ENCODE measurements at regions not wholly inside any gene's neighbourhood (a gene's known extent, or its start where the extent isn't known, plus 50 kb on each side); places are given as distances from the start of the nearest gene placed in this dataset.
"Not testable (repeated sequence)": the region's sequence is repeated elsewhere in the genome, so short reads cannot be mapped to it uniquely, and the experiment has no call there.

DNA sequence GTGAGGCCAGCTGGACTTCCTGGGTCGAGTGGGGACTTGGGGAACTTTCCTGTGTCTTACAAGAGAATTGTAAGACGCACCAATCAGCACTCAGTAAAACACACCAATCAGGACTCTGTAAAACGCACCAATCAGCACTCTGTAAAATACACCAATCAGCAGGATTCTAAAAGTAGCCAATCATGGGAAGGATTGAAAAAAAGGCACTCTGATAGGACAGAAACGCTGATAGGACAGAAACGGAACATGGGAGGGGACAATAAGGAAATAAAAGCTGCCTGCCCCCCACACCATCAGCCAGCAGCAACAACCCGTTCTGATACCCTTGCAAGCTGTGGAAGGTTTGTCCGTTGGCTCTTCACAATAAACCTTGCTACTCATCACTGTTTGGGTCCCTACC, 73.1 kb upstream of the SGCG start:
- Histone ChIP-seq H3K9me3 (no peaks in the 10 kb centered on the region), H3K27ac (ENCODE audit: low read depth in 2 of 2, low read length in 1 of 2) (no peak overlapping the region), H3K79me2 (ENCODE audit: insufficient read depth) (no peaks in the 10 kb centered on the region), H3K9me2 (no peaks in the 10 kb centered on the region), H2AFZ (ENCODE audit: low read depth) (no peak overlapping the region), H3K4me2 (no peak overlapping the region), H4K20me1 (ENCODE audit: insufficient read depth) (no peaks in the 10 kb centered on the region), H3K27me3 (ENCODE audit: insufficient read depth) (no peaks in the 10 kb centered on the region; the same call in 1 of the 2 replicates), H3F3A (replicated peaks; ENCODE audit: insufficient read depth) (no peaks in the 10 kb centered on the region), H3K9ac (no peak overlapping the region), H3K36me3 (replicated peaks in 1 of 2; ENCODE audit: control insufficient read depth in 1 of 2, insufficient read depth in 2 of 2, low read length in 1 of 2) (no peaks in the 10 kb centered on the region), H3K4me3 (ENCODE audit: low read depth in 2 of 2, low read length in 1 of 2) (no peak overlapping the region), H3K4me1 (ENCODE audit: control insufficient read depth in 1 of 2, insufficient read depth in 2 of 2, low read depth in 1 of 2, low read length in 1 of 2) (no peaks in the 10 kb centered on the region)
- WGBS (ENCODE audit: low lambda C conversion rate): 28% methylated on average over 7 of the region's 7 CpGs
- POLR2A ChIA-PET: no interaction called here
- no peak for DNase-seq
- CTCF ChIA-PET: interaction anchor here (1.4 kb wide), 1 partner anchor 47 kb away, joined by 3 read pairs; no protein-coding TSS in a partner anchor
- TF ChIP-seq, protein P1, sequence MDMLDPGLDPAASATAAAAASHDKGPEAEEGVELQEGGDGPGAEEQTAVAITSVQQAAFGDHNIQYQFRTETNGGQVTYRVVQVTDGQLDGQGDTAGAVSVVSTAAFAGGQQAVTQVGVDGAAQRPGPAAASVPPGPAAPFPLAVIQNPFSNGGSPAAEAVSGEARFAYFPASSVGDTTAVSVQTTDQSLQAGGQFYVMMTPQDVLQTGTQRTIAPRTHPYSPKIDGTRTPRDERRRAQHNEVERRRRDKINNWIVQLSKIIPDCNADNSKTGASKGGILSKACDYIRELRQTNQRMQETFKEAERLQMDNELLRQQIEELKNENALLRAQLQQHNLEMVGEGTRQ (IDR thresholded peaks at IDR 0.05; ENCODE audit: borderline replicate concordance, low read depth, low read length): no peak
- TF ChIP-seq RFX5 (IDR thresholded peaks at IDR 0.05; ENCODE audit: low read length) (no peak), RXRA (IDR thresholded peaks at IDR 0.05; ENCODE audit: borderline replicate concordance, low read depth) (no peak), POLR2AphosphoS5 (IDR thresholded peaks at IDR 0.05; ENCODE audit: low read depth, low read length) (no peak), NFIC (IDR thresholded peaks at IDR 0.05; ENCODE audit: borderline replicate concordance) (no peak), GATA2 (CRISPR knock-in tag; IDR thresholded peaks at IDR 0.05) (no peak), NRF1 (IDR thresholded peaks at IDR 0.05; ENCODE audit: low read depth, low read length) (no peak)
- TF ChIP-seq, protein P2, sequence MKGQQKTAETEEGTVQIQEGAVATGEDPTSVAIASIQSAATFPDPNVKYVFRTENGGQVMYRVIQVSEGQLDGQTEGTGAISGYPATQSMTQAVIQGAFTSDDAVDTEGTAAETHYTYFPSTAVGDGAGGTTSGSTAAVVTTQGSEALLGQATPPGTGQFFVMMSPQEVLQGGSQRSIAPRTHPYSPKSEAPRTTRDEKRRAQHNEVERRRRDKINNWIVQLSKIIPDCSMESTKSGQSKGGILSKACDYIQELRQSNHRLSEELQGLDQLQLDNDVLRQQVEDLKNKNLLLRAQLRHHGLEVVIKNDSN (IDR thresholded peaks at IDR 0.05; ENCODE audit: borderline replicate concordance, low read depth): no peak
- TF ChIP-seq, protein P3, sequence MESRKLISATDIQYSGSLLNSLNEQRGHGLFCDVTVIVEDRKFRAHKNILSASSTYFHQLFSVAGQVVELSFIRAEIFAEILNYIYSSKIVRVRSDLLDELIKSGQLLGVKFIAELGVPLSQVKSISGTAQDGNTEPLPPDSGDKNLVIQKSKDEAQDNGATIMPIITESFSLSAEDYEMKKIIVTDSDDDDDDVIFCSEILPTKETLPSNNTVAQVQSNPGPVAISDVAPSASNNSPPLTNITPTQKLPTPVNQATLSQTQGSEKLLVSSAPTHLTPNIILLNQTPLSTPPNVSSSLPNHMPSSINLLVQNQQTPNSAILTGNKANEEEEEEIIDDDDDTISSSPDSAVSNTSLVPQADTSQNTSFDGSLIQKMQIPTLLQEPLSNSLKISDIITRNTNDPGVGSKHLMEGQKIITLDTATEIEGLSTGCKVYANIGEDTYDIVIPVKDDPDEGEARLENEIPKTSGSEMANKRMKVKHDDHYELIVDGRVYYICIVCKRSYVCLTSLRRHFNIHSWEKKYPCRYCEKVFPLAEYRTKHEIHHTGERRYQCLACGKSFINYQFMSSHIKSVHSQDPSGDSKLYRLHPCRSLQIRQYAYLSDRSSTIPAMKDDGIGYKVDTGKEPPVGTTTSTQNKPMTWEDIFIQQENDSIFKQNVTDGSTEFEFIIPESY (IDR thresholded peaks at IDR 0.05; ENCODE audit: borderline replicate concordance, low read depth): no peak

DNA sequence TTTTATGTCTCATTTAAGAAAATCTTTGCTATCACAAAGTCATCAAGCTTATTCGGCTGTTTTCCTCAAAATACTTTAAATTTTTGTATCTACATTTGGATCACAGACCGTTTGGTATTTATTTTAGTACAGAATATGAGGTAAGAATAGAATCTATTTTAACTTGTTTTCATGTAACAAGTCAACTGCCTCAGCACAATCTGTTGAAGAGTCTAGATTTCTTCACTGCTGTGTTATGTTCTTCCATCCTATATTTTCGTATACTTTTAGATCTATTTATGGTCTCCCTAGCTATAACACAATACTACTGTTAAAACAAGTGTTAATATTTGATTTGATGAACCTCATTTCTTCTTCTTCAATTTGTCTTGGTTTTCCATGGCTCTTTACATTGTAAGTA, 61.6 kb upstream of the SGCG start:
- no peak overlapping the region for H3K9ac ChIP-seq
- H3F3A ChIP-seq (replicated peaks; ENCODE audit: insufficient read depth): no peaks in the 10 kb centered on the region
- ChIA-PET POLR2A (no interaction called here), CTCF (no interaction called here)
- no peaks in the 10 kb centered on the region for H3K79me2 ChIP-seq (ENCODE audit: insufficient read depth)
- 15% methylated on average over 3 of the region's 3 CpGs for WGBS (ENCODE audit: low lambda C conversion rate)
- no peaks in the 10 kb centered on the region for H3K4me1 ChIP-seq (ENCODE audit: control insufficient read depth in 1 of 2, insufficient read depth in 2 of 2, low read depth in 1 of 2, low read length in 1 of 2)
- H3K36me3 ChIP-seq (replicated peaks in 1 of 2; ENCODE audit: control insufficient read depth in 1 of 2, insufficient read depth in 2 of 2, low read length in 1 of 2): no peaks in the 10 kb centered on the region
- H3K27me3 ChIP-seq (ENCODE audit: insufficient read depth): no peaks in the 10 kb centered on the region; the same call in 1 of the 2 replicates
- H4K20me1 ChIP-seq (ENCODE audit: insufficient read depth): no peaks in the 10 kb centered on the region
- no peak overlapping the region for H3K4me3 ChIP-seq (ENCODE audit: low read depth in 2 of 2, low read length in 1 of 2)
- H3K9me3 ChIP-seq: no peaks in the 10 kb centered on the region
- no peaks in the 10 kb centered on the region for H3K9me2 ChIP-seq
- H3K4me2 ChIP-seq: no peak overlapping the region
- H3K27ac ChIP-seq (ENCODE audit: low read depth in 2 of 2, low read length in 1 of 2): no peak overlapping the region
- no peak for DNase-seq
- TF ChIP-seq TAF1 (IDR thresholded peaks at IDR 0.05; ENCODE audit: borderline replicate concordance, low read depth, low read length) (no peak), POLR2AphosphoS5 (IDR thresholded peaks at IDR 0.05; ENCODE audit: low read depth, low read length) (no peak)
- H2AFZ ChIP-seq (ENCODE audit: low read depth): no peak overlapping the region

DNA sequence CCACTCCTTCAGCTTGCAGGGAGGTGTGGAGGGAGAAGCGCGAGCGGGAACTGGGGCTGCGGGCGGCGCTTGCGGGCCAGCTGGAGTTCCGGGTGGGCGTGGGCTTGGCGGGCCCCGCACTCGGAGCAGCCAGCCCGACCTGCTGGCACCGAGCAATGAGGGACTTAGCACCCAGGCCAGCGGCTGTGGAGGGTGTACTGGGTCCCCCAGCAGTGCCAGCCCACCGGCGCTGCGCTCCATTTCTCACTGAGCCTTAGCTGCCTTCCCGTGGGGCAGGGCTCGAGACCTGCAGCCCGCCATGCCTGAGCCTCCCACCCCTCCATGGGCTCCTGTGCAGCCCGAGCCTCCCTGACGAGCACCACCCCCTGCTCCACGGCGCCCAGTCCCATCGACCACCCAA, 53.2 kb upstream of the SGCG start:
- H3K79me2 ChIP-seq (ENCODE audit: insufficient read depth); CTCF ChIA-PET; H4K20me1 ChIP-seq (ENCODE audit: insufficient read depth); H3K9me3 ChIP-seq; H3K4me3 ChIP-seq (ENCODE audit: low read depth in 2 of 2, low read length in 1 of 2); H3K4me2 ChIP-seq; DNase-seq; H3K36me3 ChIP-seq (replicated peaks in 1 of 2; ENCODE audit: control insufficient read depth in 1 of 2, insufficient read depth in 2 of 2, low read length in 1 of 2); H3K27ac ChIP-seq (ENCODE audit: low read depth in 2 of 2, low read length in 1 of 2); H3K27me3 ChIP-seq (ENCODE audit: insufficient read depth); H3K4me1 ChIP-seq (ENCODE audit: control insufficient read depth in 1 of 2, insufficient read depth in 2 of 2, low read depth in 1 of 2, low read length in 1 of 2); H3K9me2 ChIP-seq; POLR2A ChIA-PET; H3F3A ChIP-seq (replicated peaks; ENCODE audit: insufficient read depth); H2AFZ ChIP-seq (ENCODE audit: low read depth); H3K9ac ChIP-seq: not testable (repeated sequence)
- 46% methylated on average over 7 of the region's 26 CpGs for WGBS (ENCODE audit: low lambda C conversion rate)

Data from SK-N-SH (cell line).